ENCODE measurements at regions not wholly inside any gene's neighbourhood (a gene's known extent, or its start where the extent isn't known, plus 50 kb on each side); places are given as distances from the start of the nearest gene placed in this dataset.
"Not testable (repeated sequence)": the region's sequence is repeated elsewhere in the genome, so short reads cannot be mapped to it uniquely, and the experiment has no call there.

- BruUV-seq (replicated peaks): no TSS peak
- Histone ChIP-seq H3K79me2 (ENCODE audit: control insufficient read depth, insufficient read depth, low read length) (no peaks in the 10 kb centered on the region), H3K27me3 (ENCODE audit: control insufficient read depth in 2 of 2, insufficient read depth in 2 of 2, low read length in 2 of 2) (no peaks in the 10 kb centered on the region), H3K9me1 (replicated peaks; ENCODE audit: control insufficient read depth, extremely low read depth, insufficient read depth, low read length) (no peaks in the 10 kb centered on the region), H3K36me3 (ENCODE audit: control insufficient read depth in 2 of 2, extremely low read depth in 1 of 2, insufficient read depth in 2 of 2, low read length in 2 of 2) (no peaks in the 10 kb centered on the region), H3K4me3 (replicated peaks in 1 of 3; ENCODE audit: insufficient read depth in 1 of 3, low read depth in 1 of 3, low read length in 3 of 3) (no peak overlapping the region), H3K4me2 (ENCODE audit: insufficient read depth, low read length) (no peak overlapping the region), H3K9ac (replicated peaks; ENCODE audit: extremely low read depth, insufficient read depth, low read length) (no peak overlapping the region), H3K4me1 (ENCODE audit: control insufficient read depth, extremely low read depth, insufficient read depth, low read length) (no peaks in the 10 kb centered on the region), H3K9me3 (replicated peaks; ENCODE audit: control insufficient read depth, insufficient read depth, low read length) (no peaks in the 10 kb centered on the region), H2AFZ (ENCODE audit: low read depth, low read length) (no peak overlapping the region), H4K20me1 (replicated peaks; ENCODE audit: control insufficient read depth, extremely low read depth, insufficient read depth, low read length) (no peaks in the 10 kb centered on the region), H3K27ac (ENCODE audit: insufficient read depth, low read depth, low read length) (no peak overlapping the region)
- TF ChIP-seq, protein P1, sequence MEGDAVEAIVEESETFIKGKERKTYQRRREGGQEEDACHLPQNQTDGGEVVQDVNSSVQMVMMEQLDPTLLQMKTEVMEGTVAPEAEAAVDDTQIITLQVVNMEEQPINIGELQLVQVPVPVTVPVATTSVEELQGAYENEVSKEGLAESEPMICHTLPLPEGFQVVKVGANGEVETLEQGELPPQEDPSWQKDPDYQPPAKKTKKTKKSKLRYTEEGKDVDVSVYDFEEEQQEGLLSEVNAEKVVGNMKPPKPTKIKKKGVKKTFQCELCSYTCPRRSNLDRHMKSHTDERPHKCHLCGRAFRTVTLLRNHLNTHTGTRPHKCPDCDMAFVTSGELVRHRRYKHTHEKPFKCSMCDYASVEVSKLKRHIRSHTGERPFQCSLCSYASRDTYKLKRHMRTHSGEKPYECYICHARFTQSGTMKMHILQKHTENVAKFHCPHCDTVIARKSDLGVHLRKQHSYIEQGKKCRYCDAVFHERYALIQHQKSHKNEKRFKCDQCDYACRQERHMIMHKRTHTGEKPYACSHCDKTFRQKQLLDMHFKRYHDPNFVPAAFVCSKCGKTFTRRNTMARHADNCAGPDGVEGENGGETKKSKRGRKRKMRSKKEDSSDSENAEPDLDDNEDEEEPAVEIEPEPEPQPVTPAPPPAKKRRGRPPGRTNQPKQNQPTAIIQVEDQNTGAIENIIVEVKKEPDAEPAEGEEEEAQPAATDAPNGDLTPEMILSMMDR (IDR thresholded peaks at IDR 0.05; ENCODE audit: extremely low read depth in 1 of 2, insufficient read depth in 1 of 2, low read depth in 1 of 2, low read length in 2 of 2): no peak
- TF ChIP-seq POLR2AphosphoS5 (IDR thresholded peaks at IDR 0.05; ENCODE audit: insufficient read depth, low read depth, low read length): no peak
- no peak for TF ChIP-seq GATA2 (IDR thresholded peaks at IDR 0.05; ENCODE audit: insufficient read depth, insufficient read length, low read depth, low read length)
- TF ChIP-seq, protein P2, sequence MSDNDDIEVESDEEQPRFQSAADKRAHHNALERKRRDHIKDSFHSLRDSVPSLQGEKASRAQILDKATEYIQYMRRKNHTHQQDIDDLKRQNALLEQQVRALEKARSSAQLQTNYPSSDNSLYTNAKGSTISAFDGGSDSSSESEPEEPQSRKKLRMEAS (IDR thresholded peaks at IDR 0.05; ENCODE audit: insufficient read depth, insufficient read length): no peak
- no peak for TF ChIP-seq FOS (IDR thresholded peaks at IDR 0.05; ENCODE audit: borderline replicate concordance, insufficient read depth, low read length)
- TF ChIP-seq MYC (IDR thresholded peaks at IDR 0.05; ENCODE audit: low read depth, low read length): no peak
- TF ChIP-seq JUN (IDR thresholded peaks at IDR 0.05; ENCODE audit: borderline replicate concordance, insufficient read depth, insufficient read length, low read depth): no peak
- TF ChIP-seq POLR2A (IDR thresholded peaks at IDR 0.05; ENCODE audit: low read depth, low read length): no peak
- no peak for TF ChIP-seq EZH2 (IDR thresholded peaks at IDR 0.05; ENCODE audit: borderline replicate concordance, low read depth, low read length, severe bottlenecking)
- no peak for DNase-seq (ENCODE audit: low read depth, low spot score)
- POLR2A ChIA-PET: no interaction called here
- dilution Hi-C loops (cut with MboI; ENCODE audit: extremely low pct_ligation_motif_present, low sequenced_read_pairs): no loop called here
- no peak for FAIRE-seq
- CTCF ChIA-PET: interaction anchor here (1.8 kb wide), 1 partner anchor 10 kb away, joined by 4 read pairs; no protein-coding TSS in a partner anchor
- intact Hi-C loops (cut with micrococcal nuclease): no loop called here
Measured at GRCh38 chr1:96598416-96599168, 123.0 kb upstream of the PTBP2 start.

GRCh38 chr1:96604620-96605019, 117.0 kb upstream of the PTBP2 start:
- H3K4me2 ChIP-seq (ENCODE audit: insufficient read depth, low read length); FAIRE-seq; POLR2A ChIA-PET; H3K9me1 ChIP-seq (replicated peaks; ENCODE audit: control insufficient read depth, extremely low read depth, insufficient read depth, low read length); H3K4me1 ChIP-seq (ENCODE audit: control insufficient read depth, extremely low read depth, insufficient read depth, low read length); H3K4me3 ChIP-seq (replicated peaks in 1 of 3; ENCODE audit: insufficient read depth in 1 of 3, low read depth in 1 of 3, low read length in 3 of 3); H3K27ac ChIP-seq (ENCODE audit: insufficient read depth, low read depth, low read length); H2AFZ ChIP-seq (ENCODE audit: low read depth, low read length); intact Hi-C loops (cut with micrococcal nuclease); H3K9ac ChIP-seq (replicated peaks; ENCODE audit: extremely low read depth, insufficient read depth, low read length); BruUV-seq (replicated peaks); DNase-seq (ENCODE audit: low read depth, low spot score); H3K79me2 ChIP-seq (ENCODE audit: control insufficient read depth, insufficient read depth, low read length); H3K9me3 ChIP-seq (replicated peaks; ENCODE audit: control insufficient read depth, insufficient read depth, low read length); dilution Hi-C loops (cut with MboI; ENCODE audit: extremely low pct_ligation_motif_present, low sequenced_read_pairs); H3K27me3 ChIP-seq (ENCODE audit: control insufficient read depth in 2 of 2, insufficient read depth in 2 of 2, low read length in 2 of 2); H4K20me1 ChIP-seq (replicated peaks; ENCODE audit: control insufficient read depth, extremely low read depth, insufficient read depth, low read length); H3K36me3 ChIP-seq (ENCODE audit: control insufficient read depth in 2 of 2, extremely low read depth in 1 of 2, insufficient read depth in 2 of 2, low read length in 2 of 2): not testable (repeated sequence)
- CTCF ChIA-PET: interaction anchor here (1.2 kb wide), 1 partner anchor 10 kb away, joined by 5 read pairs; no protein-coding TSS in a partner anchor

GRCh38 chr1:96617375-96617774, 104.2 kb upstream of the PTBP2 start:
- H3K79me2 ChIP-seq (ENCODE audit: control insufficient read depth, insufficient read depth, low read length); H4K20me1 ChIP-seq (replicated peaks; ENCODE audit: control insufficient read depth, extremely low read depth, insufficient read depth, low read length); H3K9ac ChIP-seq (replicated peaks; ENCODE audit: extremely low read depth, insufficient read depth, low read length); FAIRE-seq; H3K4me3 ChIP-seq (replicated peaks in 1 of 3; ENCODE audit: insufficient read depth in 1 of 3, low read depth in 1 of 3, low read length in 3 of 3); H3K4me1 ChIP-seq (ENCODE audit: control insufficient read depth, extremely low read depth, insufficient read depth, low read length); CTCF ChIA-PET; DNase-seq (ENCODE audit: low read depth, low spot score); H3K27me3 ChIP-seq (ENCODE audit: control insufficient read depth in 2 of 2, insufficient read depth in 2 of 2, low read length in 2 of 2); POLR2A ChIA-PET; intact Hi-C loops (cut with micrococcal nuclease); H2AFZ ChIP-seq (ENCODE audit: low read depth, low read length); H3K36me3 ChIP-seq (ENCODE audit: control insufficient read depth in 2 of 2, extremely low read depth in 1 of 2, insufficient read depth in 2 of 2, low read length in 2 of 2); H3K9me3 ChIP-seq (replicated peaks; ENCODE audit: control insufficient read depth, insufficient read depth, low read length); H3K4me2 ChIP-seq (ENCODE audit: insufficient read depth, low read length); H3K9me1 ChIP-seq (replicated peaks; ENCODE audit: control insufficient read depth, extremely low read depth, insufficient read depth, low read length); dilution Hi-C loops (cut with MboI; ENCODE audit: extremely low pct_ligation_motif_present, low sequenced_read_pairs); BruUV-seq (replicated peaks); H3K27ac ChIP-seq (ENCODE audit: insufficient read depth, low read depth, low read length): not testable (repeated sequence)

Data from endothelial cell of umbilical vein (primary cell).